Cardiac muscle cell (in vitro differentiated cells and primary cell): ENCODE measurements at regions not wholly inside any gene's neighbourhood (a gene's known extent, or its start where the extent isn't known, plus 50 kb on each side); places are given as distances from the start of the nearest gene placed in this dataset.
"Not testable (repeated sequence)": the region's sequence is repeated elsewhere in the genome, so short reads cannot be mapped to it uniquely, and the experiment has no call there.

ENCODE experiments used
- DNase-seq, 2 donors: peaks; one replicate each; pipeline versions ENCODE4 v3.0.0 to v3.0.0-alpha.2; 2010 to 2017; ENCODE audit warnings: low read depth in 1 of 2, low spot score in 1 of 2
- H3K27ac ChIP-seq: fragments of 200-600 bp; sonication (generic); 2 replicates; pipeline ENCODE4 v1.5.1; 2016
- H3K27me3 ChIP-seq: fragments of 200-600 bp; sonication (generic); 2 replicates; pipeline ENCODE4 v1.6.0; 2016; ENCODE audit warnings: control low read depth
- H3K36me3 ChIP-seq: fragments of 200-600 bp; sonication (generic); 2 replicates; pipeline ENCODE4 v1.5.1; 2016; ENCODE audit warnings: control low read depth
- H3K4me1 ChIP-seq: fragments of 200-600 bp; sonication (generic); 2 replicates; pipeline ENCODE4 v1.8.1; 2017; ENCODE audit warnings: low read depth, mild to moderate bottlenecking, mixed run types
- H3K4me3 ChIP-seq: fragments of 200-600 bp; sonication (generic); 2 replicates; pipeline ENCODE4 v1.5.1; 2016; ENCODE audit warnings: mild to moderate bottlenecking
- H3K9me3 ChIP-seq: fragments of 200-600 bp; sonication (generic); 2 replicates; pipeline ENCODE4 v1.5.1; 2017; ENCODE audit warnings: low read depth, mild to moderate bottlenecking, control low read depth
- TF ChIP-seq, protein P1 (sequence below): IDR thresholded peaks from 2 replicates; pipeline ENCODE4 v1.5.1; 2012; ENCODE audit warnings: low read depth, mild to moderate bottlenecking, low read length

GRCh38 chr5:142522983-142523382, 162.9 kb downstream of the FGF1 start:
- H3K36me3 ChIP-seq: no peaks in the 10 kb centered on the region
- H3K27ac ChIP-seq: no peak overlapping the region
- TF ChIP-seq, protein P1, sequence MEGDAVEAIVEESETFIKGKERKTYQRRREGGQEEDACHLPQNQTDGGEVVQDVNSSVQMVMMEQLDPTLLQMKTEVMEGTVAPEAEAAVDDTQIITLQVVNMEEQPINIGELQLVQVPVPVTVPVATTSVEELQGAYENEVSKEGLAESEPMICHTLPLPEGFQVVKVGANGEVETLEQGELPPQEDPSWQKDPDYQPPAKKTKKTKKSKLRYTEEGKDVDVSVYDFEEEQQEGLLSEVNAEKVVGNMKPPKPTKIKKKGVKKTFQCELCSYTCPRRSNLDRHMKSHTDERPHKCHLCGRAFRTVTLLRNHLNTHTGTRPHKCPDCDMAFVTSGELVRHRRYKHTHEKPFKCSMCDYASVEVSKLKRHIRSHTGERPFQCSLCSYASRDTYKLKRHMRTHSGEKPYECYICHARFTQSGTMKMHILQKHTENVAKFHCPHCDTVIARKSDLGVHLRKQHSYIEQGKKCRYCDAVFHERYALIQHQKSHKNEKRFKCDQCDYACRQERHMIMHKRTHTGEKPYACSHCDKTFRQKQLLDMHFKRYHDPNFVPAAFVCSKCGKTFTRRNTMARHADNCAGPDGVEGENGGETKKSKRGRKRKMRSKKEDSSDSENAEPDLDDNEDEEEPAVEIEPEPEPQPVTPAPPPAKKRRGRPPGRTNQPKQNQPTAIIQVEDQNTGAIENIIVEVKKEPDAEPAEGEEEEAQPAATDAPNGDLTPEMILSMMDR: no peak
- peaks cover 2% of the 10 kb centered on the region for H3K27me3 ChIP-seq
- no peak overlapping the region for H3K4me3 ChIP-seq
- H3K4me1 ChIP-seq: no peaks in the 10 kb centered on the region
- DNase-seq: no peak
- H3K9me3 ChIP-seq: no peaks in the 10 kb centered on the region

GRCh38 chr5:142521706-142522105, 164.2 kb downstream of the FGF1 start:
- Histone ChIP-seq H3K27ac (no peak overlapping the region), H3K4me1 (no peaks in the 10 kb centered on the region), H3K9me3 (no peaks in the 10 kb centered on the region), H3K27me3 (peaks cover 2% of the 10 kb centered on the region), H3K36me3 (no peaks in the 10 kb centered on the region), H3K4me3 (no peak overlapping the region)
- DNase-seq: no peak
- TF ChIP-seq, protein P1: no peak

DNA sequence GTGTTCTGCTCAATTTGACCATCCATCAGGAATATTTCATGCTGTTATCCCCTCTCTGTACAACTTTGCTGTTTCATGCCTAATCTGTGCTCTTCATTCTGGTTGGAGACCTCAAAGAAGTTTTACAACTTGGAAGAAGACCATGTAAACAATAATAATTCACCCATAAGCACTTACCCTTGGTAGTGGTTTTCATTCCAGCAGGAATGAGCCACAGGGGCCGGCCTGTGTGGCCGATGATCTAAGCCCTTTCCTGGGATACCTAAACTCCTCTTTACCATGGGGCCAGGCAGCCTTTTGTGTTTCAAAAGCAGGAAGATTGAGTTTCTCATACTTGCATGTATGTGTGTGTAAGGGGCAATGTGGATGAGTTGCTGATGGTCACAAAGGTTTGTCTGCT, 165.0 kb downstream of the FGF1 start:
- Histone ChIP-seq H3K27me3 (peaks cover 2% of the 10 kb centered on the region), H3K4me3 (no peak overlapping the region), H3K4me1 (no peaks in the 10 kb centered on the region), H3K27ac (no peak overlapping the region), H3K36me3 (no peaks in the 10 kb centered on the region), H3K9me3 (no peaks in the 10 kb centered on the region)
- TF ChIP-seq, protein P1: no peak
- no peak for DNase-seq

GRCh38 chr5:142519913-142520312, 166.0 kb downstream of the FGF1 start:
- not testable (repeated sequence) for H3K36me3 ChIP-seq, H3K27ac ChIP-seq, H3K4me1 ChIP-seq, DNase-seq, H3K4me3 ChIP-seq, H3K9me3 ChIP-seq, H3K27me3 ChIP-seq

DNA sequence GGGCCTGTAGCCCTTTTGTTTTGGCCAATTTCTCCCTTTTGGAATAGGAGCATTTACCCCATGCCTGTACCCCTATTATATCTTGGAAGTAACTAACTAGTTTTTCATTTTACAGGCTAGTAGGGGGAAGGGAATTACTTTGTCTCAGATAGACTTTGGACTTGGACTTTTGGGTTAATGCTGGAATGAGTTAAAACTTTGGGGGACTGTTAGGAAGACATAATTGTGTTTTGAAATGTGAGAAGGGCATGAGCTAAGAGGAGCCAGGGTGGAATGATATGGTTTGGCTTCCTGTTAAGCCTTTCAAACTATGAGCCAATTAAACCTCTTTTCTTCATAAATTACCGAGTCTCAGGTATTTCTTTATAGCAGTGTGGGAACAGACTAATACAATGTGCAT, 168.1 kb downstream of the FGF1 start:
- no peaks in the 10 kb centered on the region for H3K4me1 ChIP-seq
- H3K9me3 ChIP-seq: no peaks in the 10 kb centered on the region
- H3K4me3 ChIP-seq: no peak overlapping the region
- peaks cover 21% of the 10 kb centered on the region for H3K27me3 ChIP-seq
- TF ChIP-seq, protein P1: no peak
- no peak overlapping the region for H3K27ac ChIP-seq
- no peak for DNase-seq
- no peaks in the 10 kb centered on the region for H3K36me3 ChIP-seq

GRCh38 chr5:142516732-142517131, 169.2 kb downstream of the FGF1 start:
- H3K4me3 ChIP-seq: no peak overlapping the region
- H3K9me3 ChIP-seq: no peaks in the 10 kb centered on the region
- H3K4me1 ChIP-seq: no peaks in the 10 kb centered on the region
- no peak overlapping the region for H3K27ac ChIP-seq
- DNase-seq: no peak
- H3K36me3 ChIP-seq: no peaks in the 10 kb centered on the region
- TF ChIP-seq, protein P1: no peak
- H3K27me3 ChIP-seq: peaks cover 32% of the 10 kb centered on the region
